ENCODE measurements at regions not wholly inside any gene's neighbourhood (a gene's known extent, or its start where the extent isn't known, plus 50 kb on each side); places are given as distances from the start of the nearest gene placed in this dataset.

- Histone ChIP-seq H3K9me1 (ENCODE audit: control insufficient read depth, insufficient read depth, low read length) (no peaks in the 10 kb centered on the region), H3K27ac (ENCODE audit: extremely low read depth, low read depth, low read length) (no peak overlapping the region), H2AFZ (ENCODE audit: low read depth, low read length) (no peak overlapping the region), H3K36me3 (ENCODE audit: control insufficient read depth, insufficient read depth, low read length) (no peaks in the 10 kb centered on the region), H3K79me2 (ENCODE audit: control insufficient read depth, insufficient read depth, low read length) (no peaks in the 10 kb centered on the region), H3K4me1 (replicated peaks in 1 of 2; ENCODE audit: control insufficient read depth in 2 of 2, insufficient read depth in 2 of 2, low read length in 2 of 2) (no peaks in the 10 kb centered on the region), H3K27me3 (ENCODE audit: control insufficient read depth in 2 of 2, insufficient read depth in 2 of 2, low read length in 2 of 2) (no peaks in the 10 kb centered on the region), H3K4me2 (ENCODE audit: insufficient read depth, low read length) (no peak overlapping the region), H3K4me3 (no peak overlapping the region), H4K20me1 (replicated peaks; ENCODE audit: control insufficient read depth, insufficient read depth, low read length) (no peaks in the 10 kb centered on the region), H3K9ac (ENCODE audit: insufficient read depth in 1 of 2, low read depth in 2 of 2, low read length in 2 of 2) (no peak overlapping the region), H3K9me3 (replicated peaks; ENCODE audit: control insufficient read depth, insufficient read depth, low read depth, low read length) (no peaks in the 10 kb centered on the region)
- DNase-seq (ENCODE audit: extremely low read depth in 1 of 4, low spot score in 3 of 4), result no peak
- BruUV-seq (replicated peaks), result no TSS peak
- ChIA-PET POLR2A (no interaction called here), CTCF (ENCODE audit: low intra/inter-chr PET ratio) (no interaction called here)
- in situ Hi-C loops (cut with MboI), result no loop called here
- FAIRE-seq, result no peak
- no peak for ATAC-seq
- TF ChIP-seq ZNF41 (CRISPR knock-in tag; conservative IDR thresholded peaks at IDR 0.05), result no peak
- TF ChIP-seq ZNF311 (CRISPR knock-in tag; IDR thresholded peaks at IDR 0.05), result no peak
- TF ChIP-seq MAFF (IDR thresholded peaks at IDR 0.05; ENCODE audit: low read length), result no peak
- TF ChIP-seq ZNF143 (CRISPR knock-in tag; IDR thresholded peaks at IDR 0.05), result no peak
- no peak for TF ChIP-seq HNRNPLL (IDR thresholded peaks at IDR 0.05; ENCODE audit: low read depth, low read length, poor library complexity, severe bottlenecking)
- no peak for TF ChIP-seq PCBP1 (IDR thresholded peaks at IDR 0.05; ENCODE audit: low read depth, low read length, poor library complexity, severe bottlenecking)
- no peak for TF ChIP-seq ZZZ3 (IDR thresholded peaks at IDR 0.05)
- TF ChIP-seq PYGO2 (tag; IDR thresholded peaks at IDR 0.05), result no peak
- no peak for TF ChIP-seq TCFL5 (CRISPR knock-in tag; conservative IDR thresholded peaks at IDR 0.05)
- no peak for TF ChIP-seq AFF1 (IDR thresholded peaks at IDR 0.05; ENCODE audit: low read depth in 1 of 2, partially characterized antibody in 2 of 2)
- no peak for TF ChIP-seq MTF1 (CRISPR knock-in tag; IDR thresholded peaks at IDR 0.05; ENCODE audit: borderline replicate concordance)
- no peak for TF ChIP-seq KAT2B (IDR thresholded peaks at IDR 0.05; ENCODE audit: low read depth, low read length)
- no peak for TF ChIP-seq ZNF696 (CRISPR knock-in tag; conservative IDR thresholded peaks at IDR 0.05)
- 4% methylated on average over 5 of the region's 6 CpGs for whole genome bisulfite sequencing (ENCODE audit: insufficient coverage, low coverage, missing lambda C conversion rate)
- intact Hi-C loops (cut with micrococcal nuclease), result no loop called here
These were observed 101.1 kb downstream of the DDX53 start for GRCh38 chrX:23100826-23101225.
